GM19238 (cell line): ENCODE measurements at regions not wholly inside any gene's neighbourhood (a gene's known extent, or its start where the extent isn't known, plus 50 kb on each side); places are given as distances from the start of the nearest gene placed in this dataset.

Experiments used
- DNase-seq: peaks from one replicate; pipeline ENCODE4 v3.0.0; 2011; ENCODE audit warnings: low spot score; ENCODE audit not compliant: insufficient read length

- no peak for DNase-seq
Observed at GRCh38 chr4:125434136-125434535, 119.4 kb downstream of the FAT4 start.

GRCh38 chr4:125440814-125441213, 126.1 kb downstream of the FAT4 start:
- DNase-seq: no peak

GRCh38 chr4:125444166-125444565, 129.4 kb downstream of the FAT4 start:
- DNase-seq: no peak

- DNase-seq: no peak
Observed at GRCh38 chr4:125445525-125445924, 130.8 kb downstream of the FAT4 start.

- no peak for DNase-seq
Observed at GRCh38 chr4:125447551-125448290, 133.0 kb downstream of the FAT4 start.

GRCh38 chr4:125456075-125456474, 141.3 kb downstream of the FAT4 start:
- DNase-seq: no peak

GRCh38 chr4:125459531-125459930, 144.8 kb downstream of the FAT4 start:
- no peak for DNase-seq

GRCh38 chr4:125461676-125462363, 147.1 kb downstream of the FAT4 start:
- no peak for DNase-seq

- DNase-seq: no peak
Observed at GRCh38 chr4:125464146-125464545, 149.4 kb downstream of the FAT4 start.

GRCh38 chr4:125481334-125482045, 166.7 kb downstream of the FAT4 start:
- DNase-seq: no peak

GRCh38 chr4:125482822-125483221, 168.1 kb downstream of the FAT4 start:
- no peak for DNase-seq

- no peak for DNase-seq
Observed at GRCh38 chr4:125483278-125483677, 168.5 kb downstream of the FAT4 start.

- no peak for DNase-seq
Observed at GRCh38 chr4:125484912-125485311, 170.2 kb downstream of the FAT4 start.

- no peak for DNase-seq
Observed at GRCh38 chr4:125486351-125486750, 171.6 kb downstream of the FAT4 start.

- DNase-seq: no peak
Observed at GRCh38 chr4:125489952-125490690, 175.4 kb downstream of the FAT4 start.

GRCh38 chr4:125492957-125493356, 178.2 kb downstream of the FAT4 start:
- DNase-seq: no peak

- no peak for DNase-seq
Observed at GRCh38 chr4:125497861-125498260, 183.1 kb downstream of the FAT4 start.

GRCh38 chr4:125498981-125499380, 184.2 kb downstream of the FAT4 start:
- no peak for DNase-seq

GRCh38 chr4:125501090-125501489, 186.3 kb downstream of the FAT4 start:
- no peak for DNase-seq

GRCh38 chr4:125501568-125501967, 186.8 kb downstream of the FAT4 start:
- DNase-seq: no peak

- no peak for DNase-seq
Observed at GRCh38 chr4:125505621-125506020, 190.9 kb downstream of the FAT4 start.

- no peak for DNase-seq
Observed at GRCh38 chr4:125507141-125507540, 192.4 kb downstream of the FAT4 start.
